HG03469 (cell line): ENCODE measurements at regions not wholly inside any gene's neighbourhood (a gene's known extent, or its start where the extent isn't known, plus 50 kb on each side); places are given as distances from the start of the nearest gene placed in this dataset.
"Not testable (repeated sequence)": the region's sequence is repeated elsewhere in the genome, so short reads cannot be mapped to it uniquely, and the experiment has no call there.

Experiments
- ATAC-seq: cut with Tn5 transposase; IDR thresholded peaks from one replicate; pipeline ENCODE4 v1.9.1; 2021; ENCODE audit warnings: mild to moderate bottlenecking, moderate library complexity, moderate number of reproducible peaks; ENCODE audit not compliant: unreplicated experiment

- no peak for ATAC-seq
These were observed 92.3 kb upstream of the CD44 start for GRCh38 chr11:35046681-35047080.

GRCh38 chr11:35047179-35047578, 91.8 kb upstream of the CD44 start:
- ATAC-seq: no peak

- no peak for ATAC-seq
These were observed 91.2 kb upstream of the CD44 start for GRCh38 chr11:35047769-35048168.

GRCh38 chr11:35048346-35048745, 90.6 kb upstream of the CD44 start:
- not testable (repeated sequence) for ATAC-seq

- ATAC-seq: no peak
These were observed 89.0 kb upstream of the CD44 start for GRCh38 chr11:35049859-35050531.

- no peak for ATAC-seq
These were observed 88.4 kb upstream of the CD44 start for GRCh38 chr11:35050541-35050995.

GRCh38 chr11:35056391-35057093, 82.4 kb upstream of the CD44 start:
- no peak for ATAC-seq

GRCh38 chr11:35057926-35058668, 80.9 kb upstream of the CD44 start:
- ATAC-seq: no peak

GRCh38 chr11:35058669-35059434, 80.1 kb upstream of the CD44 start:
- no peak for ATAC-seq

- ATAC-seq: no peak
These were observed 77.2 kb upstream of the CD44 start for GRCh38 chr11:35061516-35062440.

GRCh38 chr11:35063488-35063931, 75.5 kb upstream of the CD44 start:
- no peak for ATAC-seq

GRCh38 chr11:35064114-35064800, 74.7 kb upstream of the CD44 start:
- no peak for ATAC-seq

GRCh38 chr11:35065566-35065965, 73.4 kb upstream of the CD44 start:
- no peak for ATAC-seq

GRCh38 chr11:35066030-35066429, 72.9 kb upstream of the CD44 start:
- no peak for ATAC-seq

- peak; percentile 79 for ATAC-seq
These were observed 72.1 kb upstream of the CD44 start for GRCh38 chr11:35066783-35067423.

- ATAC-seq: no peak
These were observed 67.2 kb upstream of the CD44 start for GRCh38 chr11:35071722-35072121.

GRCh38 chr11:35073691-35074419, 65.1 kb upstream of the CD44 start:
- ATAC-seq: no peak
